VCaP (cell line): ENCODE measurements at regions not wholly inside any gene's neighbourhood (a gene's known extent, or its start where the extent isn't known, plus 50 kb on each side); places are given as distances from the start of the nearest gene placed in this dataset.

Experiments used
- H3K27ac ChIP-seq: fragments of 450-650 bp; 2 replicates; pipeline ENCODE4 v1.5.1; 2017
- CTCF ChIP-seq: fragments of 450-650 bp; conservative IDR thresholded peaks from 2 replicates; pipeline ENCODE4 v1.5.1; 2017; ENCODE audit warnings: mild to moderate bottlenecking, moderate library complexity

- TF ChIP-seq CTCF: no peak
- no peak overlapping the region for H3K27ac ChIP-seq
Measured at GRCh38 chr4:180217070-180217469, 2026.1 kb upstream of the TENM3 start.

- H3K27ac ChIP-seq: no peak overlapping the region
- no peak for TF ChIP-seq CTCF
Measured at GRCh38 chr4:180219080-180219479, 2024.1 kb upstream of the TENM3 start.

GRCh38 chr4:180225977-180226376 lies 2017.2 kb upstream of the TENM3 start:
- TF ChIP-seq CTCF: no peak
- no peak overlapping the region for H3K27ac ChIP-seq

GRCh38 chr4:180234730-180235129 lies 2008.5 kb upstream of the TENM3 start:
- no peak for TF ChIP-seq CTCF
- H3K27ac ChIP-seq: no peak overlapping the region

- H3K27ac ChIP-seq: no peak overlapping the region
- TF ChIP-seq CTCF: no peak
Measured at GRCh38 chr4:180240670-180241069, 2002.5 kb upstream of the TENM3 start.

GRCh38 chr4:180253419-180253818 lies 1989.8 kb upstream of the TENM3 start:
- H3K27ac ChIP-seq: no peak overlapping the region
- no peak for TF ChIP-seq CTCF

- no peak overlapping the region for H3K27ac ChIP-seq
- no peak for TF ChIP-seq CTCF
Measured at GRCh38 chr4:180261346-180261745, 1981.9 kb upstream of the TENM3 start.

GRCh38 chr4:180280076-180280475 lies 1963.1 kb upstream of the TENM3 start:
- no peak overlapping the region for H3K27ac ChIP-seq
- no peak for TF ChIP-seq CTCF
